GM12878 (cell line): ENCODE measurements at regions not wholly inside any gene's neighbourhood (a gene's known extent, or its start where the extent isn't known, plus 50 kb on each side); places are given as distances from the start of the nearest gene placed in this dataset.

ENCODE experiments used
- CTCF ChIP-seq, 3 experiments: IDR thresholded peaks in 2 of 3; conservative IDR thresholded peaks in 1 of 3; 2 replicates each; pipeline ENCODE4 v1.5.1; 2011; ENCODE audit warnings: low read depth in 3 of 3, low read length in 3 of 3, mild to moderate bottlenecking in 3 of 3, control low read depth in 2 of 3, moderate library complexity in 2 of 3, inconsistent platforms in 1 of 3, mixed read lengths in 1 of 3; ENCODE audit not compliant: control insufficient read depth in 2 of 3, insufficient read depth in 1 of 3; ENCODE audit errors: extremely low read depth in 1 of 3
- EP300 ChIP-seq, 2 experiments: fragments of 150-350 bp in 1 of 2; IDR thresholded peaks; 2 replicates each; pipeline ENCODE4 v1.6.1; 2011 to 2012; ENCODE audit warnings: low read depth in 2 of 2, low read length in 2 of 2, borderline replicate concordance in 1 of 2, improper control_type of control experiment in 1 of 2, inconsistent platforms in 1 of 2; ENCODE audit not compliant: control insufficient read depth in 1 of 2
- HDGF ChIP-seq: fragments of 450-650 bp; IDR thresholded peaks from 2 replicates; pipeline ENCODE4 v1.6.1; 2016; ENCODE audit warnings: antibody characterized with exemption
- JUNB ChIP-seq: IDR thresholded peaks from 2 replicates; pipeline ENCODE4 v1.6.1; 2016; ENCODE audit warnings: antibody characterized with exemption, mild to moderate bottlenecking
- MEF2A ChIP-seq: IDR thresholded peaks from 2 replicates; pipeline ENCODE4 v1.6.1; 2011; ENCODE audit warnings: low read depth, mild to moderate bottlenecking, low read length, moderate library complexity; ENCODE audit not compliant: insufficient read depth
- NR2C2 ChIP-seq: IDR thresholded peaks from 2 replicates; pipeline ENCODE4 v1.6.1; 2011; ENCODE audit warnings: borderline replicate concordance, low read depth; ENCODE audit not compliant: control insufficient read depth, insufficient read length
- POLR2A ChIP-seq: IDR thresholded peaks from 2 replicates; pipeline ENCODE4 v1.6.1; 2011; ENCODE audit warnings: low read depth, mild to moderate bottlenecking, low read length
- POLR2AphosphoS5 ChIP-seq: IDR thresholded peaks from 2 replicates; pipeline ENCODE4 v1.6.1; 2011; ENCODE audit warnings: mild to moderate bottlenecking, low read length, inconsistent platforms
- RAD21 ChIP-seq: IDR thresholded peaks from 2 replicates; pipeline ENCODE4 v1.6.1; 2011; ENCODE audit warnings: mild to moderate bottlenecking, low read depth, low read length, moderate library complexity; ENCODE audit not compliant: insufficient read depth
- REST ChIP-seq: IDR thresholded peaks from 2 replicates; pipeline ENCODE4 v1.6.1; 2012; ENCODE audit warnings: mild to moderate bottlenecking, low read depth, low read length
- SMAD5 ChIP-seq: IDR thresholded peaks from 2 replicates; pipeline ENCODE4 v1.6.1; 2016; ENCODE audit warnings: antibody characterized with exemption, low read depth
- SMC3 ChIP-seq: IDR thresholded peaks from 2 replicates; pipeline ENCODE4 v1.6.1; 2011; ENCODE audit warnings: low read length, improper control_type of control experiment, borderline replicate concordance
- ZNF274 ChIP-seq: IDR thresholded peaks from one replicate; pipeline ENCODE4 v1.8.0; 2011; ENCODE audit not compliant: insufficient read length, insufficient read depth

- TF ChIP-seq CTCF (IDR thresholded peaks at IDR 0.05 in 2 of 3, conservative IDR thresholded peaks at IDR 0.05 in 1 of 3; ENCODE audit: control insufficient read depth in 2 of 3, extremely low read depth in 1 of 3, insufficient read depth in 1 of 3, low read depth in 3 of 3, low read length in 3 of 3) (no peak), EP300 (IDR thresholded peaks at IDR 0.05; ENCODE audit: borderline replicate concordance in 1 of 2, control insufficient read depth in 1 of 2, low read depth in 2 of 2, low read length in 2 of 2) (no peak), ZNF274 (no peak), POLR2AphosphoS5 (no peak), NR2C2 (no peak), SMAD5 (no peak), HDGF (no peak), RAD21 (no peak), REST (no peak), POLR2A (no peak), MEF2A (no peak), JUNB (no peak), SMC3 (no peak)
These were observed 54.5 kb upstream of the TGIF1 start for GRCh38 chr18:3395466-3395865.
